HCT116 (cell line): ENCODE measurements at regions not wholly inside any gene's neighbourhood (a gene's known extent, or its start where the extent isn't known, plus 50 kb on each side); places are given as distances from the start of the nearest gene placed in this dataset.

ENCODE experiments used
- ATAC-seq: fragments of 200-7000 bp; cut with Tn5 transposase; 2 replicates; pipeline ENCODE4 v1.9.1; 2020; ENCODE audit warnings: mild to moderate bottlenecking, moderate library complexity
- BruUV-seq: library from RNA; stranded (reverse); fragments of 400-500 nt; replicated peaks from 2 replicates; lab custom pipeline; 2021; lab: Mats Ljungman, UMichigan
- CTCF ChIA-PET: fragments of 300-600 bp; sonication (Branson Sonifier 250); formaldehyde crosslinking; loops from one replicate; lab custom pipeline; 2021; ENCODE audit warnings: antibody characterized with exemption; lab: Charles Lee
- POLR2A ChIA-PET: fragments of 300-600, 350-600 bp; sonication (Branson Sonifier 250); formaldehyde crosslinking; loops from one replicate; lab custom pipeline; 2021; ENCODE audit warnings: antibody characterized with exemption; lab: Charles Lee
- RAD21 ChIA-PET, 2 experiments: fragments of 300-600 bp; sonication (Branson Sonifier 250); formaldehyde crosslinking; loops; one replicate each; lab custom pipeline; 2023; ENCODE audit warnings: low total read pairs in 2 of 2; ENCODE audit not compliant: uncharacterized antibody in 2 of 2, unreplicated experiment in 2 of 2, low non-redundant PET in 1 of 2; lab: Charles Lee
- DNase-seq: peaks from one replicate; pipeline ENCODE4 v3.0.0-alpha.2; 2010; ENCODE audit warnings: low read depth, low spot score
- H2AFZ ChIP-seq: fragments of 200-600 bp; shearing (Covaris generic), sonication (generic); 2 replicates; pipeline ENCODE4 v1.6.1; 2017; ENCODE audit warnings: low read depth, mixed run types, mixed read lengths, antibody characterized with exemption, low read length; ENCODE audit not compliant: poor library complexity, severe bottlenecking
- H3K27ac ChIP-seq: 2 replicates; pipeline ENCODE4 v1.5.1; 2012; ENCODE audit warnings: low read depth, low read length
- H3K27me3 ChIP-seq: fragments of 200-600 bp; sonication (generic); 2 replicates; pipeline ENCODE4 v1.6.1; 2016; ENCODE audit warnings: mixed run types, low read length, mixed read lengths; ENCODE audit not compliant: insufficient read depth
- H3K36me3 ChIP-seq, 2 experiments: fragments of 200-500 bp in 1 of 2; fragments of 200-600 bp in 1 of 2; sonication (Bioruptor generic) in 1 of 2; sonication (generic) in 1 of 2; 2 replicates each; pipeline versions ENCODE4 v1.5.1 to v1.6.1; 2014 to 2016; ENCODE audit warnings: low read length in 2 of 2, inconsistent platforms in 1 of 2, mixed read lengths in 1 of 2, mixed run types in 1 of 2; ENCODE audit not compliant: insufficient read depth in 2 of 2, control insufficient read depth in 1 of 2
- H3K4me1 ChIP-seq, 2 experiments: fragments of 200-600 bp in 1 of 2; sonication (generic) in 1 of 2; 2 replicates each; pipeline versions ENCODE4 v1.5.1 to v1.6.1; 2012 to 2017; ENCODE audit warnings: low read length in 2 of 2, inconsistent platforms in 1 of 2, mild to moderate bottlenecking in 1 of 2, mixed read lengths in 1 of 2, mixed run types in 1 of 2, moderate library complexity in 1 of 2; ENCODE audit not compliant: insufficient read depth in 2 of 2, control insufficient read depth in 1 of 2
- H3K4me2 ChIP-seq: fragments of 200-600 bp; sonication (generic); 2 replicates; pipeline ENCODE4 v1.6.1; 2017; ENCODE audit warnings: mixed run types, low read length, mixed read lengths
- H3K4me3 ChIP-seq, 2 experiments: fragments of 200-600 bp in 1 of 2; sonication (generic) in 1 of 2; replicated peaks in 1 of 2; 2 replicates each; pipeline ENCODE4 v1.5.1; 2011 to 2016; ENCODE audit warnings: low read length in 2 of 2, control low read depth in 1 of 2, low read depth in 1 of 2, mild to moderate bottlenecking in 1 of 2, mixed read lengths in 1 of 2, mixed run types in 1 of 2
- H3K79me2 ChIP-seq: fragments of 200-600 bp; sonication (generic); 2 replicates; pipeline ENCODE4 v1.6.1; 2017; ENCODE audit warnings: mild to moderate bottlenecking, mixed run types, low read length, moderate library complexity, mixed read lengths; ENCODE audit not compliant: insufficient read depth
- H3K9ac ChIP-seq: fragments of 200-600 bp; sonication (generic); 2 replicates; pipeline ENCODE4 v1.6.1; 2016; ENCODE audit warnings: low read length, mixed read lengths
- H3K9me2 ChIP-seq: fragments of 200-600 bp; sonication (generic), shearing (Covaris generic); 2 replicates; pipeline ENCODE4 v1.6.1; 2017; ENCODE audit warnings: mixed run types, mild to moderate bottlenecking, moderate library complexity; ENCODE audit not compliant: insufficient read depth
- H3K9me3 ChIP-seq, 2 experiments: fragments of 200-500 bp in 1 of 2; fragments of 200-600 bp in 1 of 2; sonication (Bioruptor generic) in 1 of 2; sonication (generic) in 1 of 2; 2 replicates each; pipeline ENCODE4 v1.6.1; 2014 to 2017; ENCODE audit warnings: low read length in 2 of 2, mixed read lengths in 2 of 2, inconsistent platforms in 1 of 2, low read depth in 1 of 2, mild to moderate bottlenecking in 1 of 2, mixed run types in 1 of 2, moderate library complexity in 1 of 2; ENCODE audit not compliant: control insufficient read depth in 1 of 2, insufficient read depth in 1 of 2
- H4K20me1 ChIP-seq: fragments of 200-600 bp; sonication (generic), shearing (Covaris generic); 2 replicates; pipeline ENCODE4 v1.6.1; 2017; ENCODE audit warnings: mixed run types, mild to moderate bottlenecking, moderate library complexity; ENCODE audit not compliant: insufficient read depth
- CBX3 ChIP-seq: IDR thresholded peaks from 2 replicates; pipeline ENCODE4 v1.6.1; 2012; ENCODE audit warnings: low read depth
- EGR1 ChIP-seq: IDR thresholded peaks from 2 replicates; pipeline ENCODE4 v1.6.1; 2012; ENCODE audit warnings: low read depth
- FOSL1 ChIP-seq: IDR thresholded peaks from 2 replicates; pipeline ENCODE4 v1.6.1; 2012; ENCODE audit warnings: low read depth
- POLR2A ChIP-seq: IDR thresholded peaks from 2 replicates; pipeline ENCODE4 v1.7.0; 2011; ENCODE audit warnings: borderline replicate concordance; ENCODE audit not compliant: insufficient read depth, insufficient read length; ENCODE audit errors: extremely low read depth
- SIN3A ChIP-seq: IDR thresholded peaks from 2 replicates; pipeline ENCODE4 v1.6.1; 2012; ENCODE audit warnings: low read depth
- SP1 ChIP-seq: IDR thresholded peaks from 2 replicates; pipeline ENCODE4 v1.6.1; 2012; ENCODE audit warnings: low read depth
- TCF7L2 ChIP-seq: IDR thresholded peaks from 2 replicates; pipeline ENCODE4 v1.7.0; 2011; ENCODE audit warnings: borderline replicate concordance, inconsistent platforms; ENCODE audit not compliant: insufficient read depth, insufficient read length; ENCODE audit errors: extremely low read depth
- ZFX ChIP-seq: fragments of 450-650 bp; IDR thresholded peaks from 2 replicates; pipeline ENCODE4 v1.6.1; 2017
- ZNF274 ChIP-seq: fragments of 200-500 bp; sonication (Bioruptor generic); IDR thresholded peaks from 2 replicates; pipeline ENCODE4 v1.6.1; 2014; ENCODE audit warnings: mild to moderate bottlenecking, low read depth, low read length, inconsistent platforms
- intact Hi-C: fragments of 100-400 bp; cut with micrococcal nuclease; formaldehyde crosslinking; loops from 2 replicates; pipeline ENCODE4 v1.10.0; 2022

- Histone ChIP-seq H3K9me2 (no peaks in the 10 kb centered on the region), H4K20me1 (no peaks in the 10 kb centered on the region), H3K36me3 (no peaks in the 10 kb centered on the region), H2AFZ (no peak overlapping the region), H3K4me1 (peaks cover 13 to 29% of the 10 kb centered on the region in 2 experiments), H3K9me3 (no peaks in the 10 kb centered on the region), H3K4me3 (no peak overlapping the region), H3K27me3 (no peaks in the 10 kb centered on the region), H3K4me2 (no peak overlapping the region), H3K27ac (no peak overlapping the region), H3K9ac (no peak overlapping the region), H3K79me2 (no peaks in the 10 kb centered on the region)
- BruUV-seq = no TSS peak
- ChIA-PET CTCF (no interaction called here), RAD21 (no interaction called here), POLR2A (no interaction called here)
- no peak for TF ChIP-seq POLR2A
- ATAC-seq = no peak
- no peak for DNase-seq
- intact Hi-C loops = no loop called here
These were observed 162.5 kb upstream of the SLC1A4 start for GRCh38 chr2:64826703-64827102.

GRCh38 chr2:64828261-64828660 is 160.9 kb upstream of the SLC1A4 start:
- intact Hi-C loops = no loop called here
- Histone ChIP-seq H3K4me3 (no peak overlapping the region), H3K27me3 (no peaks in the 10 kb centered on the region), H3K9me2 (no peaks in the 10 kb centered on the region), H3K4me2 (no peak overlapping the region), H3K9me3 (no peaks in the 10 kb centered on the region), H3K27ac (no peak overlapping the region), H3K36me3 (no peaks in the 10 kb centered on the region), H3K4me1 (peaks cover 28 to 44% of the 10 kb centered on the region in 2 experiments), H3K9ac (no peak overlapping the region), H3K79me2 (no peaks in the 10 kb centered on the region), H2AFZ (no peak overlapping the region), H4K20me1 (no peaks in the 10 kb centered on the region)
- no TSS peak for BruUV-seq
- TF ChIP-seq CBX3 = no peak
- TF ChIP-seq FOSL1 = no peak
- no peak for TF ChIP-seq SIN3A
- TF ChIP-seq ZFX = no peak
- no peak for TF ChIP-seq SP1
- TF ChIP-seq TCF7L2 = no peak
- no peak for TF ChIP-seq EGR1
- no peak for TF ChIP-seq ZNF274
- ATAC-seq (no peak), DNase-seq (no peak)
- ChIA-PET RAD21 (no interaction called here), CTCF (interaction anchor here (1.2 kb wide), 1 partner anchor 78 kb away, joined by 3 read pairs; no protein-coding TSS in a partner anchor), POLR2A (interaction anchor here (4.0 kb wide), 1 partner anchor 10 kb away, joined by 19 read pairs; no protein-coding TSS in a partner anchor)
